Mesodermal cell (in vitro differentiated cells): ENCODE measurements at regions not wholly inside any gene's neighbourhood (a gene's known extent, or its start where the extent isn't known, plus 50 kb on each side); places are given as distances from the start of the nearest gene placed in this dataset.

Experiments
- H3K27ac ChIP-seq: 2 replicates; pipeline ENCODE4 v1.7.0; 2013; ENCODE audit warnings: mild to moderate bottlenecking, low read depth, low read length, moderate library complexity; ENCODE audit not compliant: severe bottlenecking
- H3K36me3 ChIP-seq: 2 replicates; pipeline ENCODE4 v1.7.1; 2013; ENCODE audit warnings: mild to moderate bottlenecking, low read length, moderate library complexity; ENCODE audit not compliant: control insufficient read depth, insufficient read depth
- H3K4me1 ChIP-seq: one replicate; pipeline ENCODE4 v1.7.1; 2013; ENCODE audit warnings: mild to moderate bottlenecking, low read length; ENCODE audit not compliant: insufficient read depth, control insufficient read depth, poor library complexity, severe bottlenecking
- H3K4me3 ChIP-seq: 2 replicates; pipeline ENCODE4 v1.7.0; 2013; ENCODE audit warnings: low read length, control low read depth, mild to moderate bottlenecking; ENCODE audit not compliant: insufficient read depth, poor library complexity, severe bottlenecking; ENCODE audit errors: extremely low read depth
- H3K9me3 ChIP-seq: 2 replicates; pipeline ENCODE4 v1.7.1; 2013; ENCODE audit warnings: mild to moderate bottlenecking, low read length, moderate library complexity; ENCODE audit not compliant: control insufficient read depth
- WGBS, 2 experiments: methylation state at CpG; one replicate each; pipeline ENCODE4 v1.1.5; 2013; ENCODE audit warnings: missing lambda C conversion rate in 2 of 2; ENCODE audit not compliant: insufficient coverage in 2 of 2; 5-methylcytosine and 5-hydroxymethylcytosine counted together

GRCh38 chr3:116961106-116961505 lies 251.5 kb downstream of the TUSC7 start:
- no peak overlapping the region for H3K27ac ChIP-seq
- H3K4me1 ChIP-seq = no peaks in the 10 kb centered on the region
- WGBS, 2 experiments = 100% methylated on average over 1 of the region's 4 CpGs
- no peak overlapping the region for H3K4me3 ChIP-seq
- no peaks in the 10 kb centered on the region for H3K36me3 ChIP-seq
- H3K9me3 ChIP-seq = no peaks in the 10 kb centered on the region

GRCh38 chr3:116963802-116964201 lies 254.2 kb downstream of the TUSC7 start:
- H3K36me3 ChIP-seq = no peaks in the 10 kb centered on the region
- no peak overlapping the region for H3K27ac ChIP-seq
- H3K4me1 ChIP-seq = no peaks in the 10 kb centered on the region
- H3K9me3 ChIP-seq = no peaks in the 10 kb centered on the region
- WGBS, 2 experiments = no CpG with 5 or more reads among the region's 3 CpGs
- no peak overlapping the region for H3K4me3 ChIP-seq

DNA sequence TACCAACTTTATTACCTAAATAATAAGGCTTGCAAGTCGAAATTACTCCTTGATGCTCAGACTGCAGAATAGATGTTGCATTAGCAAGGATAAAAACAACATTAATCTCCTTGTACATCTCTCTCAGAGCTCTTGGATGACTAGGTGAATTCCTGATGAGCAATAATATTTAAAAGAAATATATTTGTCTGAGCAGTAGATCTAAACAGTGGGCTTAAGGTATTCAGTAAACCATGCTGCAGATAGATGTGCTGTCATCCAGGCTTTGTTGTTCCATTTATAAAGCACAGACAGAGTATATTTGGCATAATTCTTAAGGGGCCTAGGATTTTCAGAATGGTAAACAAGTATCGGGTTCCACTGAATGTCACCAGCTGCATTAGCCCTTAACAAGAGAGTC lies 257.1 kb downstream of the TUSC7 start:
- no peak overlapping the region for H3K4me3 ChIP-seq
- no peaks in the 10 kb centered on the region for H3K9me3 ChIP-seq
- H3K27ac ChIP-seq = no peak overlapping the region
- H3K4me1 ChIP-seq = no peaks in the 10 kb centered on the region
- 100% methylated on average over 1 of the region's 2 CpGs for WGBS, 2 experiments
- H3K36me3 ChIP-seq = no peaks in the 10 kb centered on the region

DNA sequence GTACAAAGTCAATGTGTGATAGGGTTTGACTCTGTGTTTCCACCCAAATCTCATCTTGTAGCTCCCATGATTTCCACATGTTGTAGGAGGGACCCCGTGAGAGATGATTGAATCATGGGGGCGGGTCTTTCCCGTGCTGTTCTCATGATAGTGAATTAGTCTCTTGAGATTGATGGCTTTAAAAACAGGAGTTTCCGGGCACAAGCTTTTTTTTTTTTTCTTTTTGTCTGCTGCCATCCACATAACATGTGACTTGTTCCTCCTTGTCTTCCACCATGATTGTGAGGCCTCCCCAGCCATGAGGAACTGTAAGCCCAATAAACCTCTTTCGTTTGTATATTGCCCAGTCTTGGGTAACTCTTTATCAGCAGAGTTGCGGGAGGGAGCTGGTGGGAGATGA lies 259.6 kb downstream of the TUSC7 start:
- H3K9me3 ChIP-seq = no peaks in the 10 kb centered on the region
- WGBS, 2 experiments = 93 to 100% methylated on average over 1 to 2 of the region's 6 CpGs
- H3K4me1 ChIP-seq = no peaks in the 10 kb centered on the region
- H3K27ac ChIP-seq = no peak overlapping the region
- no peaks in the 10 kb centered on the region for H3K36me3 ChIP-seq
- no peak overlapping the region for H3K4me3 ChIP-seq

DNA sequence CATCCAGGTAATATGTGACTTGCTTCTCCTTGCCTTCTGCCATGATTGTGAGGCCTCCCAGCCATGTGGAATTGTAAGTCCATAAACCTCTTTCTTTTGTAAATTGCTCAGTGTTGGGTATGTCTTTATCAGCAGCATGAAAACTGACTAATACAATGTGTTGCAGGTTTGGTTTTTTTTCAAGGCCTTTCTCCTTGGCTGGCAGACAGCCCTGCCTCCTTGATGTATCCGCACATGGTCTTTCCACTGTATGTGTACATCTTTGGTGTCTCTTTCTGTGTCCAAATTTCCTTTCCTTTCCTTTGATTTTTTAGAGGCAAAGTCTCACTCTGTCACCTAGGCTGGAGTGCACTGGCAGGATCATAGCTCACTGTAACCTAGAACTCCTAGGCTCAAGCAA lies 260.1 kb downstream of the TUSC7 start:
- Histone ChIP-seq H3K9me3 (no peaks in the 10 kb centered on the region), H3K27ac (no peak overlapping the region), H3K4me3 (no peak overlapping the region), H3K36me3 (no peaks in the 10 kb centered on the region), H3K4me1 (no peaks in the 10 kb centered on the region)
- WGBS, 2 experiments = 90% methylated on average over 1 of the region's 1 CpG; no CpG with 5 or more reads in 1 of the 2 experiments

- WGBS, 2 experiments = 78 to 80% methylated on average over 3 of the region's 4 CpGs
- Histone ChIP-seq H3K4me1 (no peaks in the 10 kb centered on the region), H3K36me3 (no peaks in the 10 kb centered on the region), H3K4me3 (no peak overlapping the region), H3K9me3 (no peaks in the 10 kb centered on the region), H3K27ac (no peak overlapping the region)
Observed at GRCh38 chr3:116971531-116971930, 262.0 kb downstream of the TUSC7 start.

- no peaks in the 10 kb centered on the region for H3K9me3 ChIP-seq
- H3K27ac ChIP-seq = no peak overlapping the region
- H3K4me1 ChIP-seq = no peaks in the 10 kb centered on the region
- H3K36me3 ChIP-seq = no peaks in the 10 kb centered on the region
- no peak overlapping the region for H3K4me3 ChIP-seq
- WGBS, 2 experiments = no CpG with 5 or more reads among the region's 1 CpG
Observed at GRCh38 chr3:116974702-116975101, 265.1 kb downstream of the TUSC7 start.

GRCh38 chr3:116977441-116977840 lies 267.9 kb downstream of the TUSC7 start:
- Histone ChIP-seq H3K4me3 (no peak overlapping the region), H3K36me3 (no peaks in the 10 kb centered on the region), H3K27ac (no peak overlapping the region), H3K4me1 (no peaks in the 10 kb centered on the region), H3K9me3 (no peaks in the 10 kb centered on the region)
- WGBS, 2 experiments = 83 to 100% methylated on average over 1 of the region's 1 CpG

- no peaks in the 10 kb centered on the region for H3K9me3 ChIP-seq
- no peak overlapping the region for H3K27ac ChIP-seq
- no CpG with 5 or more reads among the region's 3 CpGs for WGBS, 2 experiments
- no peaks in the 10 kb centered on the region for H3K4me1 ChIP-seq
- H3K4me3 ChIP-seq = no peak overlapping the region
- H3K36me3 ChIP-seq = no peaks in the 10 kb centered on the region
Observed at GRCh38 chr3:116980099-116980498, 270.5 kb downstream of the TUSC7 start.

DNA sequence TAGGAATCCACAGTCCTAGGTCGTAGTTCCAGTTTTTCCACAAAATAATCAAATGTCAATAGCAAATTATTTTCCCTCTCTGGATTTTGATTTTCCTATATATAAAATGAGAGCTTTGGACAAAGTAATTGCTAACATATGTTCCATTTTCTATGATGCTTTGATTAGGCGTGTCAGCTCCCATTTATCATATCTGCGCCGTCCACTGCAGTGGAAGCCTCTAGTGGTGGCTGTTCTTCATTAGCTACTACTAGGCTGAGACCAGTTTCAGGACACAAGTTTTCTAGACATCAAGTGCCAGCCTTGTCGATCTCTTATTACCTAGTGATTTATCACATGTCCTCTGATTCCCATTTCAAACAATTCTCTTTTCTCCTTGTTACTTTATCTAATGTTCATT lies 271.5 kb downstream of the TUSC7 start:
- Histone ChIP-seq H3K9me3 (no peaks in the 10 kb centered on the region), H3K4me1 (no peaks in the 10 kb centered on the region), H3K27ac (no peak overlapping the region), H3K36me3 (no peaks in the 10 kb centered on the region), H3K4me3 (no peak overlapping the region)
- 55 to 69% methylated on average over 3 to 4 of the region's 5 CpGs for WGBS, 2 experiments

DNA sequence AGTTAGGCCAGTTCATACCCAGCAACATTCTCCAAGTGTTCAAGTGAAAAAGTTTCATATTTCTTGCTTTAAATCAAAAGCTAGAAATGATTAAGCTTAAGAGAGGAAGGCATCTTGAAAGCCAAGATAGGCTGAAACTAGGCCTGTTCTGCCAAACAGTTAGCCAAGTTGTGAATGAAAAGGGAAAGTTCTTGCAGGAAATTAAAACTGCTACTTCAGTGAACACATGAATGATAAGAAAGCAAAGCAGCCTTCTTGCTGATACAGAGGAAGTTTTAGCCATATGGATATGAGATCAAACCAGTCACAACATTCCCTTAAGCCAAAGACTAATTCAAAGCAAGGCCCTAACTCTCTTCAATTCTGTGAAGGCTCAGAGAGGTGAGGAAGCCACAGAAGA lies 274.7 kb downstream of the TUSC7 start:
- Histone ChIP-seq H3K4me3 (no peak overlapping the region), H3K9me3 (no peaks in the 10 kb centered on the region), H3K27ac (no peak overlapping the region), H3K4me1 (no peaks in the 10 kb centered on the region), H3K36me3 (no peaks in the 10 kb centered on the region)
